GM23338 (cell line): ENCODE measurements at regions not wholly inside any gene's neighbourhood (a gene's known extent, or its start where the extent isn't known, plus 50 kb on each side); places are given as distances from the start of the nearest gene placed in this dataset.

Experiments
- ATAC-seq: fragments of 200-7000 bp; cut with Tn5 transposase; 3 replicates; pipeline ENCODE4 v1.9.1; 2020
- DNase-seq: peaks from one replicate; pipeline ENCODE4 v3.0.0-alpha.2; 2015; ENCODE audit warnings: low spot score
- H2AFZ ChIP-seq: fragments of 200-600 bp; sonication (generic); 2 replicates; pipeline ENCODE4 v1.8.0; 2016; ENCODE audit warnings: antibody characterized with exemption, mild to moderate bottlenecking, moderate library complexity
- H3F3A ChIP-seq: fragments of 200-600 bp; sonication (generic); replicated peaks from 2 replicates; pipeline ENCODE4 v1.8.0; 2017; ENCODE audit warnings: antibody characterized with exemption, mixed run types, low read depth
- H3K27ac ChIP-seq: fragments of 200-600 bp; sonication (generic); 2 replicates; pipeline ENCODE4 v1.6.1; 2016; ENCODE audit warnings: low read depth
- H3K27me3 ChIP-seq: fragments of 200-600 bp; sonication (generic); 2 replicates; pipeline ENCODE4 v1.8.0; 2016; ENCODE audit warnings: mild to moderate bottlenecking, mixed run types, moderate library complexity; ENCODE audit not compliant: insufficient read depth
- H3K36me3 ChIP-seq: fragments of 200-600 bp; sonication (generic); 2 replicates; pipeline ENCODE4 v1.8.0; 2016; ENCODE audit warnings: mild to moderate bottlenecking; ENCODE audit not compliant: insufficient read depth
- H3K4me1 ChIP-seq: fragments of 200-600 bp; sonication (generic); 2 replicates; pipeline ENCODE4 v1.8.0; 2016; ENCODE audit warnings: mild to moderate bottlenecking, moderate library complexity; ENCODE audit not compliant: insufficient read depth
- H3K4me2 ChIP-seq: fragments of 200-600 bp; sonication (generic); 2 replicates; pipeline ENCODE4 v1.7.1; 2017; ENCODE audit warnings: mixed run types
- H3K4me3 ChIP-seq: fragments of 200-600 bp; sonication (generic); 2 replicates; pipeline ENCODE4 v1.6.1; 2016; ENCODE audit warnings: mixed run types
- H3K79me2 ChIP-seq: fragments of 200-600 bp; sonication (generic); replicated peaks from 2 replicates; pipeline ENCODE4 v1.8.0; 2017; ENCODE audit warnings: mild to moderate bottlenecking; ENCODE audit not compliant: insufficient read depth
- H3K9me2 ChIP-seq: fragments of 200-600 bp; sonication (generic); 2 replicates; pipeline ENCODE4 v1.8.0; 2017; ENCODE audit not compliant: insufficient read depth
- H4K20me1 ChIP-seq: fragments of 200-600 bp; sonication (generic); replicated peaks from 2 replicates; pipeline ENCODE4 v1.8.0; 2017; ENCODE audit warnings: mild to moderate bottlenecking; ENCODE audit not compliant: insufficient read depth
- H3K27ac Mint-ChIP-seq: 2 replicates; pipeline ENCODE4 v1.8.0; 2020; ENCODE audit warnings: inconsistent platforms, mild to moderate bottlenecking, moderate library complexity, mixed read lengths
- H3K27me3 Mint-ChIP-seq: 3 replicates; pipeline ENCODE4 v1.8.0; 2022; ENCODE audit warnings: low read depth, mild to moderate bottlenecking, moderate library complexity, mixed read lengths, inconsistent platforms; ENCODE audit not compliant: insufficient read depth, poor library complexity
- H3K36me3 Mint-ChIP-seq: 3 replicates; pipeline ENCODE4 v1.8.0; 2021; ENCODE audit warnings: low read depth, mild to moderate bottlenecking, inconsistent platforms, moderate library complexity, mixed read lengths
- H3K4me1 Mint-ChIP-seq: 3 replicates; pipeline ENCODE4 v1.8.0; 2020; ENCODE audit warnings: mild to moderate bottlenecking, inconsistent platforms, mixed read lengths
- H3K4me3 Mint-ChIP-seq: 3 replicates; pipeline ENCODE4 v1.8.0; 2021; ENCODE audit warnings: moderate library complexity, mild to moderate bottlenecking, inconsistent platforms, mixed read lengths
- H3K9me3 Mint-ChIP-seq: 3 replicates; pipeline ENCODE4 v1.8.0; 2020; ENCODE audit warnings: moderate library complexity, mild to moderate bottlenecking, inconsistent platforms, mixed read lengths
- CREB1 ChIP-seq: fragments of 250-450 bp; sonication (Bioruptor Pico); IDR thresholded peaks from 2 replicates; pipeline ENCODE4 v1.5.0; 2020; ENCODE audit warnings: low read depth, mild to moderate bottlenecking, moderate library complexity
- EZH2 ChIP-seq: fragments of 200-600 bp; sonication (generic); IDR thresholded peaks from one replicate; pipeline ENCODE4 v1.8.0; 2017; ENCODE audit warnings: antibody characterized with exemption, mild to moderate bottlenecking, low read depth; ENCODE audit not compliant: unreplicated experiment
- EZH2phosphoT487 ChIP-seq: fragments of 200-600 bp; sonication (generic); IDR thresholded peaks from one replicate; pipeline ENCODE4 v1.8.1; 2018; ENCODE audit warnings: antibody characterized with exemption; ENCODE audit not compliant: unreplicated experiment
- JUNB ChIP-seq: IDR thresholded peaks from one replicate; pipeline ENCODE4 v1.6.1; 2016; ENCODE audit warnings: antibody characterized with exemption; ENCODE audit not compliant: unreplicated experiment
- NANOG ChIP-seq: IDR thresholded peaks from 2 replicates; pipeline ENCODE4 v1.6.1; 2016; ENCODE audit warnings: antibody characterized with exemption, borderline replicate concordance
- POLR2AphosphoS5 ChIP-seq: IDR thresholded peaks from 2 replicates; pipeline ENCODE4 v1.6.1; 2016; ENCODE audit warnings: antibody characterized with exemption, low read depth
- STAT1 ChIP-seq: IDR thresholded peaks from one replicate; pipeline ENCODE4 v1.6.1; 2016; ENCODE audit warnings: antibody characterized with exemption; ENCODE audit not compliant: unreplicated experiment
- ZNF114 ChIP-seq: fragments of 250-450 bp; sonication (Bioruptor Pico); IDR thresholded peaks from 2 replicates; pipeline ENCODE4 v1.5.0; 2020; ENCODE audit warnings: mild to moderate bottlenecking, moderate library complexity
- ZNF331 ChIP-seq: fragments of 250-450 bp; sonication (Bioruptor Pico); IDR thresholded peaks from 2 replicates; pipeline ENCODE4 v1.5.0; 2020; ENCODE audit warnings: low read depth, mild to moderate bottlenecking, moderate library complexity
- TF ChIP-seq, protein P1 (sequence below): fragments of 250-450 bp; sonication (Bioruptor Pico); IDR thresholded peaks from 2 replicates; pipeline ENCODE4 v1.5.0; 2020; ENCODE audit warnings: mild to moderate bottlenecking, moderate library complexity
- TF ChIP-seq, protein P2 (sequence below): IDR thresholded peaks from one replicate; pipeline ENCODE4 v1.6.1; 2018; ENCODE audit warnings: antibody characterized with exemption; ENCODE audit not compliant: unreplicated experiment
- TF ChIP-seq, protein P3 (sequence below): IDR thresholded peaks from 2 replicates; pipeline ENCODE4 v1.6.1; 2016; ENCODE audit warnings: antibody characterized with exemption
- TF ChIP-seq, protein P4 (sequence below), 2 experiments: fragments of 200-600 bp in 1 of 2; sonication (generic) in 1 of 2; conservative IDR thresholded peaks; 2 replicates each; pipeline versions ENCODE4 v1.5.1 to v1.6.1; 2016 to 2017; ENCODE audit warnings: antibody characterized with exemption in 2 of 2, low read depth in 2 of 2, mild to moderate bottlenecking in 2 of 2, moderate library complexity in 1 of 2

DNA sequence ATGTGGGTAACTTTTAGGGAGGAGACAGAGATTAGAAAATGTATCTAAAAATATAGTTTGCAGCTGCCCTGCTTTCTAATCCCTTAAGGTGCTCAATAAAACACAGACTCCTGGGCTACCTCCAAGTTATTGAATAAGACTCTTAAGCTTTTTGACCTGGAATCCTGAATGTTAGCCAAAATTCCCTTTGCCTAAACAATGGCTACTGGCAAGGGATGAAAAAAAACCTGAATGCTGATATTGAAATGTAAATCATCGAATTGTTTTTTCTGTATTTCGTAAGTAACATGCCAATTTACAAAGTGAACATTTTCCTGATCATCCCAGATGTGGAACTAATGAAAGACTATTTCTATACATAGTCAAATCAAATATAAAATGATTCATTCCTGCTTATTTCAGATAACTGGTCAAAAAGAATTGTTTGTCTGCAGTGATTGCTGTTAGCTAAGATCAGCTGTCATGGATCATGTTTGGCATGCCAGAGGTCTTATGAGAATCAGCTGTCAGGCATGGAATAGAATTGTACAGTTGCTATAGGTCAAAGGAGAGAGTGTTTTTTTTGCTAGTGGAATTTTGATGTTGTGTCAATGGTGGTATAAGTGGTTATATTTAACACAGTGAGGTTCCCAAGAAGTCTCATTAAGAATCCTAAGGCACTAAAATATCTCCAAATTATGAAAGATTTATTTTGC, 363.6 kb upstream of the CWC22 start:
- Mint-ChIP-seq H3K9me3 (no peaks in the 10 kb centered on the region), H3K4me1 (peaks cover 10% of the 10 kb centered on the region), H3K36me3 (no peaks in the 10 kb centered on the region), H3K27me3 (no peaks in the 10 kb centered on the region), H3K27ac (no peak overlapping the region; the same call in 1 of the 2 replicates), H3K4me3 (no peak overlapping the region)
- H3K9me2 ChIP-seq = no peaks in the 10 kb centered on the region
- no peak overlapping the region for H2AFZ ChIP-seq
- H3K36me3 ChIP-seq = no peaks in the 10 kb centered on the region
- ATAC-seq = no peak
- no peaks in the 10 kb centered on the region for H3F3A ChIP-seq
- no peaks in the 10 kb centered on the region for H3K79me2 ChIP-seq
- H3K4me3 ChIP-seq = no peak overlapping the region
- peaks cover 9% of the 10 kb centered on the region for H3K4me1 ChIP-seq
- H4K20me1 ChIP-seq = no peaks in the 10 kb centered on the region
- no peak overlapping the region for H3K27ac ChIP-seq
- H3K27me3 ChIP-seq = no peaks in the 10 kb centered on the region
- TF ChIP-seq, protein P1, sequence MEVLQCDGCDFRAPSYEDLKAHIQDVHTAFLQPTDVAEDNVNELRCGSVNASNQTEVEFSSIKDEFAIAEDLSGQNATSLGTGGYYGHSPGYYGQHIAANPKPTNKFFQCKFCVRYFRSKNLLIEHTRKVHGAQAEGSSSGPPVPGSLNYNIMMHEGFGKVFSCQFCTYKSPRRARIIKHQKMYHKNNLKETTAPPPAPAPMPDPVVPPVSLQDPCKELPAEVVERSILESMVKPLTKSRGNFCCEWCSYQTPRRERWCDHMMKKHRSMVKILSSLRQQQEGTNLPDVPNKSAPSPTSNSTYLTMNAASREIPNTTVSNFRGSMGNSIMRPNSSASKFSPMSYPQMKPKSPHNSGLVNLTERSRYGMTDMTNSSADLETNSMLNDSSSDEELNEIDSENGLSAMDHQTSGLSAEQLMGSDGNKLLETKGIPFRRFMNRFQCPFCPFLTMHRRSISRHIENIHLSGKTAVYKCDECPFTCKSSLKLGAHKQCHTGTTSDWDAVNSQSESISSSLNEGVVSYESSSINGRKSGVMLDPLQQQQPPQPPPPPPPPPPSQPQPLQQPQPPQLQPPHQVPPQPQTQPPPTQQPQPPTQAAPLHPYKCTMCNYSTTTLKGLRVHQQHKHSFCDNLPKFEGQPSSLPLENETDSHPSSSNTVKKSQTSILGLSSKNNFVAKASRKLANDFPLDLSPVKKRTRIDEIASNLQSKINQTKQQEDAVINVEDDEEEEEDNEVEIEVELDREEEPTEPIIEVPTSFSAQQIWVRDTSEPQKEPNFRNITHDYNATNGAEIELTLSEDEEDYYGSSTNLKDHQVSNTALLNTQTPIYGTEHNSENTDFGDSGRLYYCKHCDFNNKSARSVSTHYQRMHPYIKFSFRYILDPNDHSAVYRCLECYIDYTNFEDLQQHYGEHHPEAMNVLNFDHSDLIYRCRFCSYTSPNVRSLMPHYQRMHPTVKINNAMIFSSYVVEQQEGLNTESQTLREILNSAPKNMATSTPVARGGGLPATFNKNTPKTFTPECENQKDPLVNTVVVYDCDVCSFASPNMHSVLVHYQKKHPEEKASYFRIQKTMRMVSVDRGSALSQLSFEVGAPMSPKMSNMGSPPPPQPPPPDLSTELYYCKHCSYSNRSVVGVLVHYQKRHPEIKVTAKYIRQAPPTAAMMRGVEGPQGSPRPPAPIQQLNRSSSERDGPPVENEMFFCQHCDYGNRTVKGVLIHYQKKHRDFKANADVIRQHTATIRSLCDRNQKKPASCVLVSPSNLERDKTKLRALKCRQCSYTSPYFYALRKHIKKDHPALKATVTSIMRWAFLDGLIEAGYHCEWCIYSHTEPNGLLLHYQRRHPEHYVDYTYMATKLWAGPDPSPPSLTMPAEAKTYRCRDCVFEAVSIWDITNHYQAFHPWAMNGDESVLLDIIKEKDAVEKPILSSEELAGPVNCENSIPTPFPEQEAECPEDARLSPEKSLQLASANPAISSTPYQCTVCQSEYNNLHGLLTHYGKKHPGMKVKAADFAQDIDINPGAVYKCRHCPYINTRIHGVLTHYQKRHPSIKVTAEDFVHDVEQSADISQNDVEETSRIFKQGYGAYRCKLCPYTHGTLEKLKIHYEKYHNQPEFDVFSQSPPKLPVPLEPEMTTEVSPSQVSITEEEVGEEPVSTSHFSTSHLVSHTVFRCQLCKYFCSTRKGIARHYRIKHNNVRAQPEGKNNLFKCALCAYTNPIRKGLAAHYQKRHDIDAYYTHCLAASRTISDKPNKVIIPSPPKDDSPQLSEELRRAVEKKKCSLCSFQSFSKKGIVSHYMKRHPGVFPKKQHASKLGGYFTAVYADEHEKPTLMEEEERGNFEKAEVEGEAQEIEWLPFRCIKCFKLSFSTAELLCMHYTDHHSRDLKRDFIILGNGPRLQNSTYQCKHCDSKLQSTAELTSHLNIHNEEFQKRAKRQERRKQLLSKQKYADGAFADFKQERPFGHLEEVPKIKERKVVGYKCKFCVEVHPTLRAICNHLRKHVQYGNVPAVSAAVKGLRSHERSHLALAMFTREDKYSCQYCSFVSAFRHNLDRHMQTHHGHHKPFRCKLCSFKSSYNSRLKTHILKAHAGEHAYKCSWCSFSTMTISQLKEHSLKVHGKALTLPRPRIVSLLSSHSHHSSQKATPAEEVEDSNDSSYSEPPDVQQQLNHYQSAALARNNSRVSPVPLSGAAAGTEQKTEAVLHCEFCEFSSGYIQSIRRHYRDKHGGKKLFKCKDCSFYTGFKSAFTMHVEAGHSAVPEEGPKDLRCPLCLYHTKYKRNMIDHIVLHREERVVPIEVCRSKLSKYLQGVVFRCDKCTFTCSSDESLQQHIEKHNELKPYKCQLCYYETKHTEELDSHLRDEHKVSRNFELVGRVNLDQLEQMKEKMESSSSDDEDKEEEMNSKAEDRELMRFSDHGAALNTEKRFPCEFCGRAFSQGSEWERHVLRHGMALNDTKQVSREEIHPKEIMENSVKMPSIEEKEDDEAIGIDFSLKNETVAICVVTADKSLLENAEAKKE (CRISPR knock-in tag) = no peak
- TF ChIP-seq ZNF114 (CRISPR knock-in tag) = no peak
- no peak for TF ChIP-seq CREB1
- no peak for TF ChIP-seq STAT1
- no peak for TF ChIP-seq JUNB
- TF ChIP-seq POLR2AphosphoS5 = no peak
- TF ChIP-seq, protein P2, sequence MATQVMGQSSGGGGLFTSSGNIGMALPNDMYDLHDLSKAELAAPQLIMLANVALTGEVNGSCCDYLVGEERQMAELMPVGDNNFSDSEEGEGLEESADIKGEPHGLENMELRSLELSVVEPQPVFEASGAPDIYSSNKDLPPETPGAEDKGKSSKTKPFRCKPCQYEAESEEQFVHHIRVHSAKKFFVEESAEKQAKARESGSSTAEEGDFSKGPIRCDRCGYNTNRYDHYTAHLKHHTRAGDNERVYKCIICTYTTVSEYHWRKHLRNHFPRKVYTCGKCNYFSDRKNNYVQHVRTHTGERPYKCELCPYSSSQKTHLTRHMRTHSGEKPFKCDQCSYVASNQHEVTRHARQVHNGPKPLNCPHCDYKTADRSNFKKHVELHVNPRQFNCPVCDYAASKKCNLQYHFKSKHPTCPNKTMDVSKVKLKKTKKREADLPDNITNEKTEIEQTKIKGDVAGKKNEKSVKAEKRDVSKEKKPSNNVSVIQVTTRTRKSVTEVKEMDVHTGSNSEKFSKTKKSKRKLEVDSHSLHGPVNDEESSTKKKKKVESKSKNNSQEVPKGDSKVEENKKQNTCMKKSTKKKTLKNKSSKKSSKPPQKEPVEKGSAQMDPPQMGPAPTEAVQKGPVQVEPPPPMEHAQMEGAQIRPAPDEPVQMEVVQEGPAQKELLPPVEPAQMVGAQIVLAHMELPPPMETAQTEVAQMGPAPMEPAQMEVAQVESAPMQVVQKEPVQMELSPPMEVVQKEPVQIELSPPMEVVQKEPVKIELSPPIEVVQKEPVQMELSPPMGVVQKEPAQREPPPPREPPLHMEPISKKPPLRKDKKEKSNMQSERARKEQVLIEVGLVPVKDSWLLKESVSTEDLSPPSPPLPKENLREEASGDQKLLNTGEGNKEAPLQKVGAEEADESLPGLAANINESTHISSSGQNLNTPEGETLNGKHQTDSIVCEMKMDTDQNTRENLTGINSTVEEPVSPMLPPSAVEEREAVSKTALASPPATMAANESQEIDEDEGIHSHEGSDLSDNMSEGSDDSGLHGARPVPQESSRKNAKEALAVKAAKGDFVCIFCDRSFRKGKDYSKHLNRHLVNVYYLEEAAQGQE = no peak
- no peak for TF ChIP-seq NANOG
- TF ChIP-seq EZH2 = no peak
- TF ChIP-seq ZNF331 (CRISPR knock-in tag) = no peak
- TF ChIP-seq EZH2phosphoT487 = no peak
- TF ChIP-seq, protein P3, sequence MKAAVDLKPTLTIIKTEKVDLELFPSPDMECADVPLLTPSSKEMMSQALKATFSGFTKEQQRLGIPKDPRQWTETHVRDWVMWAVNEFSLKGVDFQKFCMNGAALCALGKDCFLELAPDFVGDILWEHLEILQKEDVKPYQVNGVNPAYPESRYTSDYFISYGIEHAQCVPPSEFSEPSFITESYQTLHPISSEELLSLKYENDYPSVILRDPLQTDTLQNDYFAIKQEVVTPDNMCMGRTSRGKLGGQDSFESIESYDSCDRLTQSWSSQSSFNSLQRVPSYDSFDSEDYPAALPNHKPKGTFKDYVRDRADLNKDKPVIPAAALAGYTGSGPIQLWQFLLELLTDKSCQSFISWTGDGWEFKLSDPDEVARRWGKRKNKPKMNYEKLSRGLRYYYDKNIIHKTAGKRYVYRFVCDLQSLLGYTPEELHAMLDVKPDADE = no peak
- TF ChIP-seq, protein P4, sequence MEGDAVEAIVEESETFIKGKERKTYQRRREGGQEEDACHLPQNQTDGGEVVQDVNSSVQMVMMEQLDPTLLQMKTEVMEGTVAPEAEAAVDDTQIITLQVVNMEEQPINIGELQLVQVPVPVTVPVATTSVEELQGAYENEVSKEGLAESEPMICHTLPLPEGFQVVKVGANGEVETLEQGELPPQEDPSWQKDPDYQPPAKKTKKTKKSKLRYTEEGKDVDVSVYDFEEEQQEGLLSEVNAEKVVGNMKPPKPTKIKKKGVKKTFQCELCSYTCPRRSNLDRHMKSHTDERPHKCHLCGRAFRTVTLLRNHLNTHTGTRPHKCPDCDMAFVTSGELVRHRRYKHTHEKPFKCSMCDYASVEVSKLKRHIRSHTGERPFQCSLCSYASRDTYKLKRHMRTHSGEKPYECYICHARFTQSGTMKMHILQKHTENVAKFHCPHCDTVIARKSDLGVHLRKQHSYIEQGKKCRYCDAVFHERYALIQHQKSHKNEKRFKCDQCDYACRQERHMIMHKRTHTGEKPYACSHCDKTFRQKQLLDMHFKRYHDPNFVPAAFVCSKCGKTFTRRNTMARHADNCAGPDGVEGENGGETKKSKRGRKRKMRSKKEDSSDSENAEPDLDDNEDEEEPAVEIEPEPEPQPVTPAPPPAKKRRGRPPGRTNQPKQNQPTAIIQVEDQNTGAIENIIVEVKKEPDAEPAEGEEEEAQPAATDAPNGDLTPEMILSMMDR (conservative IDR thresholded peaks at IDR 0.05; ENCODE audit: low read depth in 2 of 2) = no peak
- no peak for DNase-seq
- H3K4me2 ChIP-seq = peak overlapping the region; percentile 33; the same call in 1 of the 2 replicates
